ENCODE measurements at regions not wholly inside any gene's neighbourhood (a gene's known extent, or its start where the extent isn't known, plus 50 kb on each side); places are given as distances from the start of the nearest gene placed in this dataset.

DNA sequence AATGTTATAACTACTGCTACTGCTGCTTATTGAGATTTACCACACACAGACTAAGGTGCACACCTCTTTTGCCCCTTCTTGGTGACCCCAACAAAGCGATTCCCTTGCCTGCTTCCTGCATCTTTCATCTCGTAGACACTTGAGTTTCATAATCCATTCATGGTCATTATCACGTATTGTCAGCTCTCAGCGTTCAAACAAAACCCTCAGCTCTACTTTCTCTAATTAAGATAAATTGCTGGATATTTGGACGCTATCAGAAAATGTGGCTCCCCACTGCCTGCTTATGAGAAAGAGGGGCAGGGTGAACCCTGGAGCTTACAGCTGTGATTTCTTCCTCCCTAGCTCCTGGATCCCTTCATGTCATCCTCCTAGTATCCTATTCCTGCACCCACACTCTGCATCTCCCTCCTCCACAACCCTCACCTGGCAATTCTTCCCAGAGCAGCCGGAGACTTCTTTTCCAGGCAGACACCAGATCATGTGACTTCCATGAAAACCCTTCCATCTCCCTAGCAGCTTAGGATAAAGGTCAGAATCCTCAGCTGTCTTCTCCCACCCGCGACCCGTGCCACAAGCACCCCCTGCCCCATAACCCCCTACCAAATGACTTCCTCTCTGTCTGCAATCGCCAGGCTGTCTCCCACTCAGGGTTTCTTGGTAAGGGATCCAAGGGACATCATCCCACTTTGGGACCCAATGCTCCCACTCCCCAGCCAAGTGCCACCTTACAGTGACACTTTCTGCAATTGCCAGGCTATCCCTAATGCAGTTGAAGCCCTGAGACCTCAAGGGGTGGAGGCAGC, 146.5 kb downstream of the NSG2 start:
- TF ChIP-seq CTCF (IDR thresholded peaks at IDR 0.05), result no peak
- no peak for TF ChIP-seq POLR2AphosphoS5 (IDR thresholded peaks at IDR 0.05)
